HCT116 (cell line): ENCODE measurements at regions not wholly inside any gene's neighbourhood (a gene's known extent, or its start where the extent isn't known, plus 50 kb on each side); places are given as distances from the start of the nearest gene placed in this dataset.

Source experiments
- ATAC-seq: fragments of 200-7000 bp; cut with Tn5 transposase; 2 replicates; pipeline ENCODE4 v1.9.1; 2020; ENCODE audit warnings: mild to moderate bottlenecking, moderate library complexity
- BruUV-seq: library from RNA; stranded (reverse); fragments of 400-500 nt; replicated peaks from 2 replicates; lab custom pipeline; 2021; lab: Mats Ljungman, UMichigan
- CTCF ChIA-PET: fragments of 300-600 bp; sonication (Branson Sonifier 250); formaldehyde crosslinking; loops from one replicate; lab custom pipeline; 2021; ENCODE audit warnings: antibody characterized with exemption; lab: Charles Lee
- POLR2A ChIA-PET: fragments of 300-600, 350-600 bp; sonication (Branson Sonifier 250); formaldehyde crosslinking; loops from one replicate; lab custom pipeline; 2021; ENCODE audit warnings: antibody characterized with exemption; lab: Charles Lee
- RAD21 ChIA-PET, 2 experiments: fragments of 300-600 bp; sonication (Branson Sonifier 250); formaldehyde crosslinking; loops; one replicate each; lab custom pipeline; 2023; ENCODE audit warnings: low total read pairs in 2 of 2; ENCODE audit not compliant: uncharacterized antibody in 2 of 2, unreplicated experiment in 2 of 2, low non-redundant PET in 1 of 2; lab: Charles Lee
- DNase-seq: peaks from one replicate; pipeline ENCODE4 v3.0.0-alpha.2; 2010; ENCODE audit warnings: low read depth, low spot score
- H2AFZ ChIP-seq: fragments of 200-600 bp; shearing (Covaris generic), sonication (generic); 2 replicates; pipeline ENCODE4 v1.6.1; 2017; ENCODE audit warnings: low read depth, mixed run types, mixed read lengths, antibody characterized with exemption, low read length; ENCODE audit not compliant: poor library complexity, severe bottlenecking
- H3K27ac ChIP-seq: 2 replicates; pipeline ENCODE4 v1.5.1; 2012; ENCODE audit warnings: low read depth, low read length
- H3K27me3 ChIP-seq: fragments of 200-600 bp; sonication (generic); 2 replicates; pipeline ENCODE4 v1.6.1; 2016; ENCODE audit warnings: mixed run types, low read length, mixed read lengths; ENCODE audit not compliant: insufficient read depth
- H3K36me3 ChIP-seq, 2 experiments: fragments of 200-500 bp in 1 of 2; fragments of 200-600 bp in 1 of 2; sonication (Bioruptor generic) in 1 of 2; sonication (generic) in 1 of 2; 2 replicates each; pipeline versions ENCODE4 v1.5.1 to v1.6.1; 2014 to 2016; ENCODE audit warnings: low read length in 2 of 2, inconsistent platforms in 1 of 2, mixed read lengths in 1 of 2, mixed run types in 1 of 2; ENCODE audit not compliant: insufficient read depth in 2 of 2, control insufficient read depth in 1 of 2
- H3K4me1 ChIP-seq, 2 experiments: fragments of 200-600 bp in 1 of 2; sonication (generic) in 1 of 2; 2 replicates each; pipeline versions ENCODE4 v1.5.1 to v1.6.1; 2012 to 2017; ENCODE audit warnings: low read length in 2 of 2, inconsistent platforms in 1 of 2, mild to moderate bottlenecking in 1 of 2, mixed read lengths in 1 of 2, mixed run types in 1 of 2, moderate library complexity in 1 of 2; ENCODE audit not compliant: insufficient read depth in 2 of 2, control insufficient read depth in 1 of 2
- H3K4me2 ChIP-seq: fragments of 200-600 bp; sonication (generic); 2 replicates; pipeline ENCODE4 v1.6.1; 2017; ENCODE audit warnings: mixed run types, low read length, mixed read lengths
- H3K4me3 ChIP-seq, 2 experiments: fragments of 200-600 bp in 1 of 2; sonication (generic) in 1 of 2; replicated peaks in 1 of 2; 2 replicates each; pipeline ENCODE4 v1.5.1; 2011 to 2016; ENCODE audit warnings: low read length in 2 of 2, control low read depth in 1 of 2, low read depth in 1 of 2, mild to moderate bottlenecking in 1 of 2, mixed read lengths in 1 of 2, mixed run types in 1 of 2
- H3K79me2 ChIP-seq: fragments of 200-600 bp; sonication (generic); 2 replicates; pipeline ENCODE4 v1.6.1; 2017; ENCODE audit warnings: mild to moderate bottlenecking, mixed run types, low read length, moderate library complexity, mixed read lengths; ENCODE audit not compliant: insufficient read depth
- H3K9ac ChIP-seq: fragments of 200-600 bp; sonication (generic); 2 replicates; pipeline ENCODE4 v1.6.1; 2016; ENCODE audit warnings: low read length, mixed read lengths
- H3K9me2 ChIP-seq: fragments of 200-600 bp; sonication (generic), shearing (Covaris generic); 2 replicates; pipeline ENCODE4 v1.6.1; 2017; ENCODE audit warnings: mixed run types, mild to moderate bottlenecking, moderate library complexity; ENCODE audit not compliant: insufficient read depth
- H3K9me3 ChIP-seq, 2 experiments: fragments of 200-500 bp in 1 of 2; fragments of 200-600 bp in 1 of 2; sonication (Bioruptor generic) in 1 of 2; sonication (generic) in 1 of 2; 2 replicates each; pipeline ENCODE4 v1.6.1; 2014 to 2017; ENCODE audit warnings: low read length in 2 of 2, mixed read lengths in 2 of 2, inconsistent platforms in 1 of 2, low read depth in 1 of 2, mild to moderate bottlenecking in 1 of 2, mixed run types in 1 of 2, moderate library complexity in 1 of 2; ENCODE audit not compliant: control insufficient read depth in 1 of 2, insufficient read depth in 1 of 2
- H4K20me1 ChIP-seq: fragments of 200-600 bp; sonication (generic), shearing (Covaris generic); 2 replicates; pipeline ENCODE4 v1.6.1; 2017; ENCODE audit warnings: mixed run types, mild to moderate bottlenecking, moderate library complexity; ENCODE audit not compliant: insufficient read depth
- CBX3 ChIP-seq: IDR thresholded peaks from 2 replicates; pipeline ENCODE4 v1.6.1; 2012; ENCODE audit warnings: low read depth
- CEBPB ChIP-seq: IDR thresholded peaks from 2 replicates; pipeline ENCODE4 v1.6.1; 2012; ENCODE audit warnings: low read depth
- EGR1 ChIP-seq: IDR thresholded peaks from 2 replicates; pipeline ENCODE4 v1.6.1; 2012; ENCODE audit warnings: low read depth
- EZH2 ChIP-seq: fragments of 200-600 bp; sonication (generic); IDR thresholded peaks from 2 replicates; pipeline ENCODE4 v1.6.1; 2017; ENCODE audit warnings: antibody characterized with exemption, mixed run types
- EZH2phosphoT487 ChIP-seq: fragments of 200-600 bp; IDR thresholded peaks from 2 replicates; pipeline ENCODE4 v1.6.1; 2018; ENCODE audit warnings: antibody characterized with exemption, borderline replicate concordance
- FOSL1 ChIP-seq: IDR thresholded peaks from 2 replicates; pipeline ENCODE4 v1.6.1; 2012; ENCODE audit warnings: low read depth
- JUND ChIP-seq: IDR thresholded peaks from 2 replicates; pipeline ENCODE4 v1.6.1; 2012
- POLR2A ChIP-seq: IDR thresholded peaks from 2 replicates; pipeline ENCODE4 v1.7.0; 2011; ENCODE audit warnings: borderline replicate concordance; ENCODE audit not compliant: insufficient read depth, insufficient read length; ENCODE audit errors: extremely low read depth
- POLR2AphosphoS5 ChIP-seq: IDR thresholded peaks from 2 replicates; pipeline ENCODE4 v1.6.1; 2011; ENCODE audit warnings: mild to moderate bottlenecking, low read depth, low read length, moderate library complexity
- RAD21 ChIP-seq: IDR thresholded peaks from 2 replicates; pipeline ENCODE4 v1.6.1; 2012; ENCODE audit warnings: low read depth, mild to moderate bottlenecking
- SIN3A ChIP-seq: IDR thresholded peaks from 2 replicates; pipeline ENCODE4 v1.6.1; 2012; ENCODE audit warnings: low read depth
- SP1 ChIP-seq: IDR thresholded peaks from 2 replicates; pipeline ENCODE4 v1.6.1; 2012; ENCODE audit warnings: low read depth
- SRF ChIP-seq: IDR thresholded peaks from 2 replicates; pipeline ENCODE4 v1.6.1; 2012; ENCODE audit warnings: low read depth
- YY1 ChIP-seq: IDR thresholded peaks from 2 replicates; pipeline ENCODE4 v1.6.1; 2011; ENCODE audit warnings: low read length, low read depth, moderate library complexity, mild to moderate bottlenecking; ENCODE audit not compliant: insufficient replicate concordance; ENCODE audit errors: extremely low read depth
- ZFX ChIP-seq: fragments of 450-650 bp; IDR thresholded peaks from 2 replicates; pipeline ENCODE4 v1.6.1; 2017
- intact Hi-C: fragments of 100-400 bp; cut with micrococcal nuclease; formaldehyde crosslinking; loops from 2 replicates; pipeline ENCODE4 v1.10.0; 2022
- TF ChIP-seq, protein P1 (sequence below): IDR thresholded peaks from 2 replicates; pipeline ENCODE4 v1.6.1; 2012
- TF ChIP-seq, protein P2 (sequence below): IDR thresholded peaks from 2 replicates; pipeline ENCODE4 v1.6.1; 2012
- TF ChIP-seq, protein P3 (sequence below): IDR thresholded peaks from 2 replicates; pipeline ENCODE4 v1.6.1; 2012; ENCODE audit warnings: low read depth
- TF ChIP-seq, protein P4 (sequence below): IDR thresholded peaks from 2 replicates; pipeline ENCODE4 v1.6.1; 2011; ENCODE audit warnings: mild to moderate bottlenecking, low read length, moderate library complexity; ENCODE audit not compliant: insufficient replicate concordance; ENCODE audit errors: extremely low read depth
- TF ChIP-seq, protein P5 (sequence below), 3 experiments: fragments of 200-600 bp in 1 of 3; sonication (generic) in 1 of 3; IDR thresholded peaks in 2 of 3; conservative IDR thresholded peaks in 1 of 3; 2 replicates each; pipeline ENCODE4 v1.5.1; 2012 to 2017; ENCODE audit warnings: low read depth in 2 of 3, low read length in 2 of 3, antibody characterized with exemption in 1 of 3, borderline replicate concordance in 1 of 3, control low read depth in 1 of 3, mild to moderate bottlenecking in 1 of 3, mixed read lengths in 1 of 3, mixed run types in 1 of 3, moderate library complexity in 1 of 3; ENCODE audit not compliant: insufficient read depth in 1 of 3

DNA sequence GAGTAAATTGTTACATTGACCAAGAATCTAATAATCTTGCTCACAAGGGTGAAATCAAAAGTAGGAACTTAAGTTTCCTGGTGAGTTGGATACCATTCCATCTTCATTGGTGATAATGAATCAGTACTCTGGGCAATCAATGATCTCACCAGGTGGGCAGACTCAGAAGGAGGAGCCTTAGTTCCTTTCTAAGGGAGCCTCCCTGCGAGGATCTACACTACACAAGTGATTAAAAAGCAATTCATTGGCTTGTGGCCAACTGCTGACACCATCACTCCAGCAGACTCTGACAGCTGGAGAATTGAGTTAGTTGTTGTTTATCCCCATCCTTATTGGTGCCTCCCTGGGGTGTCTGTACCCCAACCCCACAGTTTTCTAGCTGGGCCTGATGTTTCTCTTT lies 84.1 kb upstream of the VANGL1 start:
- no peak for DNase-seq
- no peak overlapping the region for H3K9ac ChIP-seq
- H3K4me2 ChIP-seq: no peak overlapping the region
- no peak overlapping the region for H3K27ac ChIP-seq
- intact Hi-C loops: no loop called here
- no peaks in the 10 kb centered on the region for H3K36me3 ChIP-seq
- no peaks in the 10 kb centered on the region for H4K20me1 ChIP-seq
- no peak overlapping the region for H3K4me3 ChIP-seq
- no peaks in the 10 kb centered on the region for H3K27me3 ChIP-seq
- TF ChIP-seq, protein P1, sequence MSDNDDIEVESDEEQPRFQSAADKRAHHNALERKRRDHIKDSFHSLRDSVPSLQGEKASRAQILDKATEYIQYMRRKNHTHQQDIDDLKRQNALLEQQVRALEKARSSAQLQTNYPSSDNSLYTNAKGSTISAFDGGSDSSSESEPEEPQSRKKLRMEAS: no peak
- TF ChIP-seq CEBPB (no peak), JUND (no peak), EGR1 (no peak), EZH2 (no peak), POLR2AphosphoS5 (no peak), SIN3A (no peak), RAD21 (no peak), POLR2A (no peak), ZFX (no peak), EZH2phosphoT487 (no peak), CBX3 (no peak), FOSL1 (no peak), YY1 (no peak), SRF (no peak), SP1 (no peak)
- TF ChIP-seq, protein P2, sequence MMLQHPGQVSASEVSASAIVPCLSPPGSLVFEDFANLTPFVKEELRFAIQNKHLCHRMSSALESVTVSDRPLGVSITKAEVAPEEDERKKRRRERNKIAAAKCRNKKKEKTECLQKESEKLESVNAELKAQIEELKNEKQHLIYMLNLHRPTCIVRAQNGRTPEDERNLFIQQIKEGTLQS: no peak
- TF ChIP-seq, protein P3, sequence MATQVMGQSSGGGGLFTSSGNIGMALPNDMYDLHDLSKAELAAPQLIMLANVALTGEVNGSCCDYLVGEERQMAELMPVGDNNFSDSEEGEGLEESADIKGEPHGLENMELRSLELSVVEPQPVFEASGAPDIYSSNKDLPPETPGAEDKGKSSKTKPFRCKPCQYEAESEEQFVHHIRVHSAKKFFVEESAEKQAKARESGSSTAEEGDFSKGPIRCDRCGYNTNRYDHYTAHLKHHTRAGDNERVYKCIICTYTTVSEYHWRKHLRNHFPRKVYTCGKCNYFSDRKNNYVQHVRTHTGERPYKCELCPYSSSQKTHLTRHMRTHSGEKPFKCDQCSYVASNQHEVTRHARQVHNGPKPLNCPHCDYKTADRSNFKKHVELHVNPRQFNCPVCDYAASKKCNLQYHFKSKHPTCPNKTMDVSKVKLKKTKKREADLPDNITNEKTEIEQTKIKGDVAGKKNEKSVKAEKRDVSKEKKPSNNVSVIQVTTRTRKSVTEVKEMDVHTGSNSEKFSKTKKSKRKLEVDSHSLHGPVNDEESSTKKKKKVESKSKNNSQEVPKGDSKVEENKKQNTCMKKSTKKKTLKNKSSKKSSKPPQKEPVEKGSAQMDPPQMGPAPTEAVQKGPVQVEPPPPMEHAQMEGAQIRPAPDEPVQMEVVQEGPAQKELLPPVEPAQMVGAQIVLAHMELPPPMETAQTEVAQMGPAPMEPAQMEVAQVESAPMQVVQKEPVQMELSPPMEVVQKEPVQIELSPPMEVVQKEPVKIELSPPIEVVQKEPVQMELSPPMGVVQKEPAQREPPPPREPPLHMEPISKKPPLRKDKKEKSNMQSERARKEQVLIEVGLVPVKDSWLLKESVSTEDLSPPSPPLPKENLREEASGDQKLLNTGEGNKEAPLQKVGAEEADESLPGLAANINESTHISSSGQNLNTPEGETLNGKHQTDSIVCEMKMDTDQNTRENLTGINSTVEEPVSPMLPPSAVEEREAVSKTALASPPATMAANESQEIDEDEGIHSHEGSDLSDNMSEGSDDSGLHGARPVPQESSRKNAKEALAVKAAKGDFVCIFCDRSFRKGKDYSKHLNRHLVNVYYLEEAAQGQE: no peak
- TF ChIP-seq, protein P4, sequence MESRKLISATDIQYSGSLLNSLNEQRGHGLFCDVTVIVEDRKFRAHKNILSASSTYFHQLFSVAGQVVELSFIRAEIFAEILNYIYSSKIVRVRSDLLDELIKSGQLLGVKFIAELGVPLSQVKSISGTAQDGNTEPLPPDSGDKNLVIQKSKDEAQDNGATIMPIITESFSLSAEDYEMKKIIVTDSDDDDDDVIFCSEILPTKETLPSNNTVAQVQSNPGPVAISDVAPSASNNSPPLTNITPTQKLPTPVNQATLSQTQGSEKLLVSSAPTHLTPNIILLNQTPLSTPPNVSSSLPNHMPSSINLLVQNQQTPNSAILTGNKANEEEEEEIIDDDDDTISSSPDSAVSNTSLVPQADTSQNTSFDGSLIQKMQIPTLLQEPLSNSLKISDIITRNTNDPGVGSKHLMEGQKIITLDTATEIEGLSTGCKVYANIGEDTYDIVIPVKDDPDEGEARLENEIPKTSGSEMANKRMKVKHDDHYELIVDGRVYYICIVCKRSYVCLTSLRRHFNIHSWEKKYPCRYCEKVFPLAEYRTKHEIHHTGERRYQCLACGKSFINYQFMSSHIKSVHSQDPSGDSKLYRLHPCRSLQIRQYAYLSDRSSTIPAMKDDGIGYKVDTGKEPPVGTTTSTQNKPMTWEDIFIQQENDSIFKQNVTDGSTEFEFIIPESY: no peak
- TF ChIP-seq, protein P5, sequence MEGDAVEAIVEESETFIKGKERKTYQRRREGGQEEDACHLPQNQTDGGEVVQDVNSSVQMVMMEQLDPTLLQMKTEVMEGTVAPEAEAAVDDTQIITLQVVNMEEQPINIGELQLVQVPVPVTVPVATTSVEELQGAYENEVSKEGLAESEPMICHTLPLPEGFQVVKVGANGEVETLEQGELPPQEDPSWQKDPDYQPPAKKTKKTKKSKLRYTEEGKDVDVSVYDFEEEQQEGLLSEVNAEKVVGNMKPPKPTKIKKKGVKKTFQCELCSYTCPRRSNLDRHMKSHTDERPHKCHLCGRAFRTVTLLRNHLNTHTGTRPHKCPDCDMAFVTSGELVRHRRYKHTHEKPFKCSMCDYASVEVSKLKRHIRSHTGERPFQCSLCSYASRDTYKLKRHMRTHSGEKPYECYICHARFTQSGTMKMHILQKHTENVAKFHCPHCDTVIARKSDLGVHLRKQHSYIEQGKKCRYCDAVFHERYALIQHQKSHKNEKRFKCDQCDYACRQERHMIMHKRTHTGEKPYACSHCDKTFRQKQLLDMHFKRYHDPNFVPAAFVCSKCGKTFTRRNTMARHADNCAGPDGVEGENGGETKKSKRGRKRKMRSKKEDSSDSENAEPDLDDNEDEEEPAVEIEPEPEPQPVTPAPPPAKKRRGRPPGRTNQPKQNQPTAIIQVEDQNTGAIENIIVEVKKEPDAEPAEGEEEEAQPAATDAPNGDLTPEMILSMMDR (IDR thresholded peaks at IDR 0.05 in 2 of 3, conservative IDR thresholded peaks at IDR 0.05 in 1 of 3; ENCODE audit: borderline replicate concordance in 1 of 3, insufficient read depth in 1 of 3, low read depth in 2 of 3, low read length in 2 of 3): no peak
- no peaks in the 10 kb centered on the region for H3K9me2 ChIP-seq
- no peaks in the 10 kb centered on the region for H3K9me3 ChIP-seq
- H2AFZ ChIP-seq: no peak overlapping the region
- POLR2A ChIA-PET: no interaction called here
- no peaks in the 10 kb centered on the region for H3K79me2 ChIP-seq
- CTCF ChIA-PET: no interaction called here
- no peaks in the 10 kb centered on the region for H3K4me1 ChIP-seq
- RAD21 ChIA-PET: no interaction called here
- no peak for ATAC-seq
- no TSS peak for BruUV-seq
